ENCODE measurements at regions not wholly inside any gene's neighbourhood (a gene's known extent, or its start where the extent isn't known, plus 50 kb on each side); places are given as distances from the start of the nearest gene placed in this dataset.

GRCh38 chr10:105774881-105775280 lies 1133.8 kb downstream of the SORCS3 start:
- Histone ChIP-seq H3K9me3 (ENCODE audit: control insufficient read depth in 1 of 2, low read length in 2 of 2) (no peaks in the 10 kb centered on the region), H3K36me3 (ENCODE audit: control insufficient read depth in 1 of 2, insufficient read depth in 2 of 2, low read length in 2 of 2) (no peaks in the 10 kb centered on the region), H3K4me1 (ENCODE audit: control insufficient read depth in 1 of 2, insufficient read depth in 2 of 2, low read length in 2 of 2) (peaks cover 0 to 8% of the 10 kb centered on the region in 2 donors), H3K4me3 (ENCODE audit: low read depth in 1 of 2, low read length in 2 of 2) (no peak overlapping the region), H3K27ac (ENCODE audit: low read length) (no peak overlapping the region), H3K27me3 (ENCODE audit: low read depth, low read length) (no peaks in the 10 kb centered on the region)

GRCh38 chr10:105774351-105774750 lies 1133.3 kb downstream of the SORCS3 start:
- Histone ChIP-seq H3K4me3 (ENCODE audit: low read depth in 1 of 2, low read length in 2 of 2) (no peak overlapping the region), H3K36me3 (ENCODE audit: control insufficient read depth in 1 of 2, insufficient read depth in 2 of 2, low read length in 2 of 2) (no peaks in the 10 kb centered on the region), H3K27ac (ENCODE audit: low read length) (no peak overlapping the region), H3K4me1 (ENCODE audit: control insufficient read depth in 1 of 2, insufficient read depth in 2 of 2, low read length in 2 of 2) (peaks cover 0 to 8% of the 10 kb centered on the region in 2 donors), H3K27me3 (ENCODE audit: low read depth, low read length) (no peaks in the 10 kb centered on the region), H3K9me3 (ENCODE audit: control insufficient read depth in 1 of 2, low read length in 2 of 2) (no peaks in the 10 kb centered on the region)

GRCh38 chr10:105770524-105771212 lies 1129.6 kb downstream of the SORCS3 start:
- no peaks in the 10 kb centered on the region for H3K9me3 ChIP-seq (ENCODE audit: control insufficient read depth in 1 of 2, low read length in 2 of 2)
- no peaks in the 10 kb centered on the region for H3K27me3 ChIP-seq (ENCODE audit: low read depth, low read length)
- H3K27ac ChIP-seq (ENCODE audit: low read length) = no peak overlapping the region
- peaks cover 0 to 8% of the 10 kb centered on the region in 2 donors for H3K4me1 ChIP-seq (ENCODE audit: control insufficient read depth in 1 of 2, insufficient read depth in 2 of 2, low read length in 2 of 2)
- no peaks in the 10 kb centered on the region for H3K36me3 ChIP-seq (ENCODE audit: control insufficient read depth in 1 of 2, insufficient read depth in 2 of 2, low read length in 2 of 2)
- no peak overlapping the region for H3K4me3 ChIP-seq (ENCODE audit: low read depth in 1 of 2, low read length in 2 of 2)

GRCh38 chr10:105769248-105770184 lies 1128.4 kb downstream of the SORCS3 start:
- Histone ChIP-seq H3K27ac (ENCODE audit: low read length) (no peak overlapping the region), H3K4me1 (ENCODE audit: control insufficient read depth in 1 of 2, insufficient read depth in 2 of 2, low read length in 2 of 2) (peaks cover 0 to 8% of the 10 kb centered on the region in 2 donors), H3K36me3 (ENCODE audit: control insufficient read depth in 1 of 2, insufficient read depth in 2 of 2, low read length in 2 of 2) (no peaks in the 10 kb centered on the region), H3K9me3 (ENCODE audit: control insufficient read depth in 1 of 2, low read length in 2 of 2) (no peaks in the 10 kb centered on the region), H3K4me3 (ENCODE audit: low read depth in 1 of 2, low read length in 2 of 2) (no peak overlapping the region), H3K27me3 (ENCODE audit: low read depth, low read length) (no peaks in the 10 kb centered on the region)

- no peaks in the 10 kb centered on the region for H3K27me3 ChIP-seq (ENCODE audit: low read depth, low read length)
- H3K36me3 ChIP-seq (ENCODE audit: control insufficient read depth in 1 of 2, insufficient read depth in 2 of 2, low read length in 2 of 2) = no peaks in the 10 kb centered on the region
- H3K4me1 ChIP-seq (ENCODE audit: control insufficient read depth in 1 of 2, insufficient read depth in 2 of 2, low read length in 2 of 2) = no peaks in the 10 kb centered on the region
- no peak overlapping the region for H3K4me3 ChIP-seq (ENCODE audit: low read depth in 1 of 2, low read length in 2 of 2)
- no peaks in the 10 kb centered on the region for H3K9me3 ChIP-seq (ENCODE audit: control insufficient read depth in 1 of 2, low read length in 2 of 2)
- no peak overlapping the region for H3K27ac ChIP-seq (ENCODE audit: low read length)
These were observed 1122.5 kb downstream of the SORCS3 start for GRCh38 chr10:105763611-105764010.

- Histone ChIP-seq H3K27me3 (ENCODE audit: low read depth, low read length) (no peaks in the 10 kb centered on the region), H3K27ac (ENCODE audit: low read length) (no peak overlapping the region), H3K9me3 (ENCODE audit: control insufficient read depth in 1 of 2, low read length in 2 of 2) (no peaks in the 10 kb centered on the region), H3K36me3 (ENCODE audit: control insufficient read depth in 1 of 2, insufficient read depth in 2 of 2, low read length in 2 of 2) (no peaks in the 10 kb centered on the region), H3K4me1 (ENCODE audit: control insufficient read depth in 1 of 2, insufficient read depth in 2 of 2, low read length in 2 of 2) (no peaks in the 10 kb centered on the region), H3K4me3 (ENCODE audit: low read depth in 1 of 2, low read length in 2 of 2) (no peak overlapping the region)
These were observed 1120.6 kb downstream of the SORCS3 start for GRCh38 chr10:105761576-105762260.

GRCh38 chr10:105759669-105760068 lies 1118.6 kb downstream of the SORCS3 start:
- Histone ChIP-seq H3K4me3 (ENCODE audit: low read depth in 1 of 2, low read length in 2 of 2) (no peak overlapping the region), H3K4me1 (ENCODE audit: control insufficient read depth in 1 of 2, insufficient read depth in 2 of 2, low read length in 2 of 2) (no peaks in the 10 kb centered on the region), H3K27me3 (ENCODE audit: low read depth, low read length) (no peaks in the 10 kb centered on the region), H3K36me3 (ENCODE audit: control insufficient read depth in 1 of 2, insufficient read depth in 2 of 2, low read length in 2 of 2) (no peaks in the 10 kb centered on the region), H3K9me3 (ENCODE audit: control insufficient read depth in 1 of 2, low read length in 2 of 2) (no peaks in the 10 kb centered on the region), H3K27ac (ENCODE audit: low read length) (no peak overlapping the region)

GRCh38 chr10:105758209-105758998 lies 1117.3 kb downstream of the SORCS3 start:
- Histone ChIP-seq H3K27ac (ENCODE audit: low read length) (no peak overlapping the region), H3K9me3 (ENCODE audit: control insufficient read depth in 1 of 2, low read length in 2 of 2) (no peaks in the 10 kb centered on the region), H3K4me1 (ENCODE audit: control insufficient read depth in 1 of 2, insufficient read depth in 2 of 2, low read length in 2 of 2) (no peaks in the 10 kb centered on the region), H3K36me3 (ENCODE audit: control insufficient read depth in 1 of 2, insufficient read depth in 2 of 2, low read length in 2 of 2) (no peaks in the 10 kb centered on the region), H3K4me3 (ENCODE audit: low read depth in 1 of 2, low read length in 2 of 2) (no peak overlapping the region), H3K27me3 (ENCODE audit: low read depth, low read length) (no peaks in the 10 kb centered on the region)

GRCh38 chr10:105757302-105757701 lies 1116.2 kb downstream of the SORCS3 start:
- Histone ChIP-seq H3K4me3 (ENCODE audit: low read depth in 1 of 2, low read length in 2 of 2) (no peak overlapping the region), H3K36me3 (ENCODE audit: control insufficient read depth in 1 of 2, insufficient read depth in 2 of 2, low read length in 2 of 2) (no peaks in the 10 kb centered on the region), H3K9me3 (ENCODE audit: control insufficient read depth in 1 of 2, low read length in 2 of 2) (no peaks in the 10 kb centered on the region), H3K27ac (ENCODE audit: low read length) (no peak overlapping the region), H3K4me1 (ENCODE audit: control insufficient read depth in 1 of 2, insufficient read depth in 2 of 2, low read length in 2 of 2) (no peaks in the 10 kb centered on the region), H3K27me3 (ENCODE audit: low read depth, low read length) (no peaks in the 10 kb centered on the region)

GRCh38 chr10:105756386-105756785 lies 1115.3 kb downstream of the SORCS3 start:
- no peaks in the 10 kb centered on the region for H3K36me3 ChIP-seq (ENCODE audit: control insufficient read depth in 1 of 2, insufficient read depth in 2 of 2, low read length in 2 of 2)
- H3K4me1 ChIP-seq (ENCODE audit: control insufficient read depth in 1 of 2, insufficient read depth in 2 of 2, low read length in 2 of 2) = no peaks in the 10 kb centered on the region
- H3K27me3 ChIP-seq (ENCODE audit: low read depth, low read length) = no peaks in the 10 kb centered on the region
- H3K4me3 ChIP-seq (ENCODE audit: low read depth in 1 of 2, low read length in 2 of 2) = no peak overlapping the region
- H3K9me3 ChIP-seq (ENCODE audit: control insufficient read depth in 1 of 2, low read length in 2 of 2) = no peaks in the 10 kb centered on the region
- H3K27ac ChIP-seq (ENCODE audit: low read length) = no peak overlapping the region
